GM23338 (cell line): ENCODE measurements at regions not wholly inside any gene's neighbourhood (a gene's known extent, or its start where the extent isn't known, plus 50 kb on each side); places are given as distances from the start of the nearest gene placed in this dataset.

Experiments used
- ATAC-seq: fragments of 200-7000 bp; cut with Tn5 transposase; 3 replicates; pipeline ENCODE4 v1.9.1; 2020
- DNase-seq: peaks from one replicate; pipeline ENCODE4 v3.0.0-alpha.2; 2015; ENCODE audit warnings: low spot score
- H2AFZ ChIP-seq: fragments of 200-600 bp; sonication (generic); 2 replicates; pipeline ENCODE4 v1.8.0; 2016; ENCODE audit warnings: antibody characterized with exemption, mild to moderate bottlenecking, moderate library complexity
- H3F3A ChIP-seq: fragments of 200-600 bp; sonication (generic); replicated peaks from 2 replicates; pipeline ENCODE4 v1.8.0; 2017; ENCODE audit warnings: antibody characterized with exemption, mixed run types, low read depth
- H3K27ac ChIP-seq: fragments of 200-600 bp; sonication (generic); 2 replicates; pipeline ENCODE4 v1.6.1; 2016; ENCODE audit warnings: low read depth
- H3K27me3 ChIP-seq: fragments of 200-600 bp; sonication (generic); 2 replicates; pipeline ENCODE4 v1.8.0; 2016; ENCODE audit warnings: mild to moderate bottlenecking, mixed run types, moderate library complexity; ENCODE audit not compliant: insufficient read depth
- H3K36me3 ChIP-seq: fragments of 200-600 bp; sonication (generic); 2 replicates; pipeline ENCODE4 v1.8.0; 2016; ENCODE audit warnings: mild to moderate bottlenecking; ENCODE audit not compliant: insufficient read depth
- H3K4me1 ChIP-seq: fragments of 200-600 bp; sonication (generic); 2 replicates; pipeline ENCODE4 v1.8.0; 2016; ENCODE audit warnings: mild to moderate bottlenecking, moderate library complexity; ENCODE audit not compliant: insufficient read depth
- H3K4me2 ChIP-seq: fragments of 200-600 bp; sonication (generic); 2 replicates; pipeline ENCODE4 v1.7.1; 2017; ENCODE audit warnings: mixed run types
- H3K4me3 ChIP-seq: fragments of 200-600 bp; sonication (generic); 2 replicates; pipeline ENCODE4 v1.6.1; 2016; ENCODE audit warnings: mixed run types
- H3K79me2 ChIP-seq: fragments of 200-600 bp; sonication (generic); replicated peaks from 2 replicates; pipeline ENCODE4 v1.8.0; 2017; ENCODE audit warnings: mild to moderate bottlenecking; ENCODE audit not compliant: insufficient read depth
- H3K9me2 ChIP-seq: fragments of 200-600 bp; sonication (generic); 2 replicates; pipeline ENCODE4 v1.8.0; 2017; ENCODE audit not compliant: insufficient read depth
- H4K20me1 ChIP-seq: fragments of 200-600 bp; sonication (generic); replicated peaks from 2 replicates; pipeline ENCODE4 v1.8.0; 2017; ENCODE audit warnings: mild to moderate bottlenecking; ENCODE audit not compliant: insufficient read depth
- H3K27ac Mint-ChIP-seq: 2 replicates; pipeline ENCODE4 v1.8.0; 2020; ENCODE audit warnings: inconsistent platforms, mild to moderate bottlenecking, moderate library complexity, mixed read lengths
- H3K27me3 Mint-ChIP-seq: 3 replicates; pipeline ENCODE4 v1.8.0; 2022; ENCODE audit warnings: low read depth, mild to moderate bottlenecking, moderate library complexity, mixed read lengths, inconsistent platforms; ENCODE audit not compliant: insufficient read depth, poor library complexity
- H3K36me3 Mint-ChIP-seq: 3 replicates; pipeline ENCODE4 v1.8.0; 2021; ENCODE audit warnings: low read depth, mild to moderate bottlenecking, inconsistent platforms, moderate library complexity, mixed read lengths
- H3K4me1 Mint-ChIP-seq: 3 replicates; pipeline ENCODE4 v1.8.0; 2020; ENCODE audit warnings: mild to moderate bottlenecking, inconsistent platforms, mixed read lengths
- H3K4me3 Mint-ChIP-seq: 3 replicates; pipeline ENCODE4 v1.8.0; 2021; ENCODE audit warnings: moderate library complexity, mild to moderate bottlenecking, inconsistent platforms, mixed read lengths
- H3K9me3 Mint-ChIP-seq: 3 replicates; pipeline ENCODE4 v1.8.0; 2020; ENCODE audit warnings: moderate library complexity, mild to moderate bottlenecking, inconsistent platforms, mixed read lengths
- CREB1 ChIP-seq: fragments of 250-450 bp; sonication (Bioruptor Pico); IDR thresholded peaks from 2 replicates; pipeline ENCODE4 v1.5.0; 2020; ENCODE audit warnings: low read depth, mild to moderate bottlenecking, moderate library complexity
- EZH2phosphoT487 ChIP-seq: fragments of 200-600 bp; sonication (generic); IDR thresholded peaks from one replicate; pipeline ENCODE4 v1.8.1; 2018; ENCODE audit warnings: antibody characterized with exemption; ENCODE audit not compliant: unreplicated experiment
- JUNB ChIP-seq: IDR thresholded peaks from one replicate; pipeline ENCODE4 v1.6.1; 2016; ENCODE audit warnings: antibody characterized with exemption; ENCODE audit not compliant: unreplicated experiment
- NANOG ChIP-seq: IDR thresholded peaks from 2 replicates; pipeline ENCODE4 v1.6.1; 2016; ENCODE audit warnings: antibody characterized with exemption, borderline replicate concordance
- POLR2AphosphoS5 ChIP-seq: IDR thresholded peaks from 2 replicates; pipeline ENCODE4 v1.6.1; 2016; ENCODE audit warnings: antibody characterized with exemption, low read depth
- STAT1 ChIP-seq: IDR thresholded peaks from one replicate; pipeline ENCODE4 v1.6.1; 2016; ENCODE audit warnings: antibody characterized with exemption; ENCODE audit not compliant: unreplicated experiment
- ZNF114 ChIP-seq: fragments of 250-450 bp; sonication (Bioruptor Pico); IDR thresholded peaks from 2 replicates; pipeline ENCODE4 v1.5.0; 2020; ENCODE audit warnings: mild to moderate bottlenecking, moderate library complexity
- TF ChIP-seq, protein P1 (sequence below): fragments of 250-450 bp; sonication (Bioruptor Pico); IDR thresholded peaks from 2 replicates; pipeline ENCODE4 v1.5.0; 2020; ENCODE audit warnings: mild to moderate bottlenecking, moderate library complexity
- TF ChIP-seq, protein P2 (sequence below), 2 experiments: fragments of 200-600 bp in 1 of 2; sonication (generic) in 1 of 2; conservative IDR thresholded peaks; 2 replicates each; pipeline versions ENCODE4 v1.5.1 to v1.6.1; 2016 to 2017; ENCODE audit warnings: antibody characterized with exemption in 2 of 2, low read depth in 2 of 2, mild to moderate bottlenecking in 2 of 2, moderate library complexity in 1 of 2
- TF ChIP-seq, protein P3 (sequence below): IDR thresholded peaks from one replicate; pipeline ENCODE4 v1.6.1; 2018; ENCODE audit warnings: antibody characterized with exemption; ENCODE audit not compliant: unreplicated experiment

DNA sequence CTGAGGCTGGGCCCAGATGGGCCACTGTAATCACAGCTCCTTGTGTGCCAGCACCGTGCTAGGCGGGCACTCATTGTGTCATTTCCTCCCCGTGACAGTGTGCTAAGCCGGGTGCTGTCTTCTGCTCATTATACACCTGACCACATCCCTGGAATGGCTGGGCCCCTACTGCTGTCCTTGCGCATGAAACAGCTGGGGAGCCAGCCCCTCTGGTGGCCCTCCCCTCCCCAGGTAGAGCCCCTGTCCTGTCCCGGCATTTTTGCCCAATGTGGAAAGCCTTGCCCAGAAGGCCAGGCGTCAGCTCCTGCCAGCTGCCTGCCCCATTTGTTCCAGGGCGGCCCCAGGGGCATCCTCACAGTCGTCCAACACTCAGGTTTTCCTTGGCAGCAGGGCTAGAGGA, 107.4 kb upstream of the CASZ1 start:
- Mint-ChIP-seq H3K36me3 (no peaks in the 10 kb centered on the region), H3K27me3 (peaks cover 20% of the 10 kb centered on the region), H3K4me1 (peaks cover 52% of the 10 kb centered on the region), H3K27ac (no peak overlapping the region), H3K4me3 (no peak overlapping the region), H3K9me3 (no peaks in the 10 kb centered on the region; the same call in 2 of the 3 replicates)
- Histone ChIP-seq H3K4me3 (no peak overlapping the region), H3K4me2 (no peak overlapping the region), H4K20me1 (no peaks in the 10 kb centered on the region), H3F3A (0 out of 2 replicates have a peak, but pooled peaks cover 2% of the 10 kb centered on the region), H3K27me3 (no peaks in the 10 kb centered on the region), H3K36me3 (no peaks in the 10 kb centered on the region), H3K4me1 (peaks cover 41% of the 10 kb centered on the region), H3K79me2 (no peaks in the 10 kb centered on the region), H2AFZ (no peak overlapping the region), H3K27ac (no peak overlapping the region), H3K9me2 (no peaks in the 10 kb centered on the region)
- no peak for DNase-seq
- ATAC-seq = no peak
- TF ChIP-seq STAT1 (no peak), NANOG (no peak), CREB1 (no peak), JUNB (no peak), EZH2phosphoT487 (no peak), ZNF114 (CRISPR knock-in tag) (no peak), POLR2AphosphoS5 (no peak)
- TF ChIP-seq, protein P1, sequence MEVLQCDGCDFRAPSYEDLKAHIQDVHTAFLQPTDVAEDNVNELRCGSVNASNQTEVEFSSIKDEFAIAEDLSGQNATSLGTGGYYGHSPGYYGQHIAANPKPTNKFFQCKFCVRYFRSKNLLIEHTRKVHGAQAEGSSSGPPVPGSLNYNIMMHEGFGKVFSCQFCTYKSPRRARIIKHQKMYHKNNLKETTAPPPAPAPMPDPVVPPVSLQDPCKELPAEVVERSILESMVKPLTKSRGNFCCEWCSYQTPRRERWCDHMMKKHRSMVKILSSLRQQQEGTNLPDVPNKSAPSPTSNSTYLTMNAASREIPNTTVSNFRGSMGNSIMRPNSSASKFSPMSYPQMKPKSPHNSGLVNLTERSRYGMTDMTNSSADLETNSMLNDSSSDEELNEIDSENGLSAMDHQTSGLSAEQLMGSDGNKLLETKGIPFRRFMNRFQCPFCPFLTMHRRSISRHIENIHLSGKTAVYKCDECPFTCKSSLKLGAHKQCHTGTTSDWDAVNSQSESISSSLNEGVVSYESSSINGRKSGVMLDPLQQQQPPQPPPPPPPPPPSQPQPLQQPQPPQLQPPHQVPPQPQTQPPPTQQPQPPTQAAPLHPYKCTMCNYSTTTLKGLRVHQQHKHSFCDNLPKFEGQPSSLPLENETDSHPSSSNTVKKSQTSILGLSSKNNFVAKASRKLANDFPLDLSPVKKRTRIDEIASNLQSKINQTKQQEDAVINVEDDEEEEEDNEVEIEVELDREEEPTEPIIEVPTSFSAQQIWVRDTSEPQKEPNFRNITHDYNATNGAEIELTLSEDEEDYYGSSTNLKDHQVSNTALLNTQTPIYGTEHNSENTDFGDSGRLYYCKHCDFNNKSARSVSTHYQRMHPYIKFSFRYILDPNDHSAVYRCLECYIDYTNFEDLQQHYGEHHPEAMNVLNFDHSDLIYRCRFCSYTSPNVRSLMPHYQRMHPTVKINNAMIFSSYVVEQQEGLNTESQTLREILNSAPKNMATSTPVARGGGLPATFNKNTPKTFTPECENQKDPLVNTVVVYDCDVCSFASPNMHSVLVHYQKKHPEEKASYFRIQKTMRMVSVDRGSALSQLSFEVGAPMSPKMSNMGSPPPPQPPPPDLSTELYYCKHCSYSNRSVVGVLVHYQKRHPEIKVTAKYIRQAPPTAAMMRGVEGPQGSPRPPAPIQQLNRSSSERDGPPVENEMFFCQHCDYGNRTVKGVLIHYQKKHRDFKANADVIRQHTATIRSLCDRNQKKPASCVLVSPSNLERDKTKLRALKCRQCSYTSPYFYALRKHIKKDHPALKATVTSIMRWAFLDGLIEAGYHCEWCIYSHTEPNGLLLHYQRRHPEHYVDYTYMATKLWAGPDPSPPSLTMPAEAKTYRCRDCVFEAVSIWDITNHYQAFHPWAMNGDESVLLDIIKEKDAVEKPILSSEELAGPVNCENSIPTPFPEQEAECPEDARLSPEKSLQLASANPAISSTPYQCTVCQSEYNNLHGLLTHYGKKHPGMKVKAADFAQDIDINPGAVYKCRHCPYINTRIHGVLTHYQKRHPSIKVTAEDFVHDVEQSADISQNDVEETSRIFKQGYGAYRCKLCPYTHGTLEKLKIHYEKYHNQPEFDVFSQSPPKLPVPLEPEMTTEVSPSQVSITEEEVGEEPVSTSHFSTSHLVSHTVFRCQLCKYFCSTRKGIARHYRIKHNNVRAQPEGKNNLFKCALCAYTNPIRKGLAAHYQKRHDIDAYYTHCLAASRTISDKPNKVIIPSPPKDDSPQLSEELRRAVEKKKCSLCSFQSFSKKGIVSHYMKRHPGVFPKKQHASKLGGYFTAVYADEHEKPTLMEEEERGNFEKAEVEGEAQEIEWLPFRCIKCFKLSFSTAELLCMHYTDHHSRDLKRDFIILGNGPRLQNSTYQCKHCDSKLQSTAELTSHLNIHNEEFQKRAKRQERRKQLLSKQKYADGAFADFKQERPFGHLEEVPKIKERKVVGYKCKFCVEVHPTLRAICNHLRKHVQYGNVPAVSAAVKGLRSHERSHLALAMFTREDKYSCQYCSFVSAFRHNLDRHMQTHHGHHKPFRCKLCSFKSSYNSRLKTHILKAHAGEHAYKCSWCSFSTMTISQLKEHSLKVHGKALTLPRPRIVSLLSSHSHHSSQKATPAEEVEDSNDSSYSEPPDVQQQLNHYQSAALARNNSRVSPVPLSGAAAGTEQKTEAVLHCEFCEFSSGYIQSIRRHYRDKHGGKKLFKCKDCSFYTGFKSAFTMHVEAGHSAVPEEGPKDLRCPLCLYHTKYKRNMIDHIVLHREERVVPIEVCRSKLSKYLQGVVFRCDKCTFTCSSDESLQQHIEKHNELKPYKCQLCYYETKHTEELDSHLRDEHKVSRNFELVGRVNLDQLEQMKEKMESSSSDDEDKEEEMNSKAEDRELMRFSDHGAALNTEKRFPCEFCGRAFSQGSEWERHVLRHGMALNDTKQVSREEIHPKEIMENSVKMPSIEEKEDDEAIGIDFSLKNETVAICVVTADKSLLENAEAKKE (CRISPR knock-in tag) = no peak
- TF ChIP-seq, protein P2, sequence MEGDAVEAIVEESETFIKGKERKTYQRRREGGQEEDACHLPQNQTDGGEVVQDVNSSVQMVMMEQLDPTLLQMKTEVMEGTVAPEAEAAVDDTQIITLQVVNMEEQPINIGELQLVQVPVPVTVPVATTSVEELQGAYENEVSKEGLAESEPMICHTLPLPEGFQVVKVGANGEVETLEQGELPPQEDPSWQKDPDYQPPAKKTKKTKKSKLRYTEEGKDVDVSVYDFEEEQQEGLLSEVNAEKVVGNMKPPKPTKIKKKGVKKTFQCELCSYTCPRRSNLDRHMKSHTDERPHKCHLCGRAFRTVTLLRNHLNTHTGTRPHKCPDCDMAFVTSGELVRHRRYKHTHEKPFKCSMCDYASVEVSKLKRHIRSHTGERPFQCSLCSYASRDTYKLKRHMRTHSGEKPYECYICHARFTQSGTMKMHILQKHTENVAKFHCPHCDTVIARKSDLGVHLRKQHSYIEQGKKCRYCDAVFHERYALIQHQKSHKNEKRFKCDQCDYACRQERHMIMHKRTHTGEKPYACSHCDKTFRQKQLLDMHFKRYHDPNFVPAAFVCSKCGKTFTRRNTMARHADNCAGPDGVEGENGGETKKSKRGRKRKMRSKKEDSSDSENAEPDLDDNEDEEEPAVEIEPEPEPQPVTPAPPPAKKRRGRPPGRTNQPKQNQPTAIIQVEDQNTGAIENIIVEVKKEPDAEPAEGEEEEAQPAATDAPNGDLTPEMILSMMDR (conservative IDR thresholded peaks at IDR 0.05; ENCODE audit: low read depth in 2 of 2) = no peak
- TF ChIP-seq, protein P3, sequence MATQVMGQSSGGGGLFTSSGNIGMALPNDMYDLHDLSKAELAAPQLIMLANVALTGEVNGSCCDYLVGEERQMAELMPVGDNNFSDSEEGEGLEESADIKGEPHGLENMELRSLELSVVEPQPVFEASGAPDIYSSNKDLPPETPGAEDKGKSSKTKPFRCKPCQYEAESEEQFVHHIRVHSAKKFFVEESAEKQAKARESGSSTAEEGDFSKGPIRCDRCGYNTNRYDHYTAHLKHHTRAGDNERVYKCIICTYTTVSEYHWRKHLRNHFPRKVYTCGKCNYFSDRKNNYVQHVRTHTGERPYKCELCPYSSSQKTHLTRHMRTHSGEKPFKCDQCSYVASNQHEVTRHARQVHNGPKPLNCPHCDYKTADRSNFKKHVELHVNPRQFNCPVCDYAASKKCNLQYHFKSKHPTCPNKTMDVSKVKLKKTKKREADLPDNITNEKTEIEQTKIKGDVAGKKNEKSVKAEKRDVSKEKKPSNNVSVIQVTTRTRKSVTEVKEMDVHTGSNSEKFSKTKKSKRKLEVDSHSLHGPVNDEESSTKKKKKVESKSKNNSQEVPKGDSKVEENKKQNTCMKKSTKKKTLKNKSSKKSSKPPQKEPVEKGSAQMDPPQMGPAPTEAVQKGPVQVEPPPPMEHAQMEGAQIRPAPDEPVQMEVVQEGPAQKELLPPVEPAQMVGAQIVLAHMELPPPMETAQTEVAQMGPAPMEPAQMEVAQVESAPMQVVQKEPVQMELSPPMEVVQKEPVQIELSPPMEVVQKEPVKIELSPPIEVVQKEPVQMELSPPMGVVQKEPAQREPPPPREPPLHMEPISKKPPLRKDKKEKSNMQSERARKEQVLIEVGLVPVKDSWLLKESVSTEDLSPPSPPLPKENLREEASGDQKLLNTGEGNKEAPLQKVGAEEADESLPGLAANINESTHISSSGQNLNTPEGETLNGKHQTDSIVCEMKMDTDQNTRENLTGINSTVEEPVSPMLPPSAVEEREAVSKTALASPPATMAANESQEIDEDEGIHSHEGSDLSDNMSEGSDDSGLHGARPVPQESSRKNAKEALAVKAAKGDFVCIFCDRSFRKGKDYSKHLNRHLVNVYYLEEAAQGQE = no peak
